Endothelial cell of umbilical vein (primary cell): ENCODE measurements at regions not wholly inside any gene's neighbourhood (a gene's known extent, or its start where the extent isn't known, plus 50 kb on each side); places are given as distances from the start of the nearest gene placed in this dataset.

ENCODE experiments used
- BruUV-seq: library from RNA; stranded (reverse); fragments of 400-500 nt; replicated peaks from 2 replicates; lab custom pipeline; 2021; lab: Mats Ljungman, UMichigan
- CTCF ChIA-PET: fragments of 300-600, 350-600 bp; sonication (Branson Sonifier 250); formaldehyde crosslinking; loops from one replicate; lab custom pipeline; 2021; ENCODE audit warnings: antibody characterized with exemption, inconsistent platforms; lab: Charles Lee
- POLR2A ChIA-PET: fragments of 300-600, 350-600 bp; sonication (Branson Sonifier 250); formaldehyde crosslinking; loops from one replicate; lab custom pipeline; 2021; ENCODE audit warnings: antibody characterized with exemption, inconsistent platforms; lab: Charles Lee
- DNase-seq: peaks from one replicate; pipeline ENCODE4 v3.0.0-alpha.2; 2011; ENCODE audit warnings: low read depth, low spot score
- FAIRE-seq: peaks from 2 replicates; lab custom pipeline; 2011; peaks lifted over from hg19 to GRCh38; lab: Jason Lieb, UNC
- H2AFZ ChIP-seq: 2 replicates; pipeline ENCODE4 v1.6.0; 2012; ENCODE audit warnings: low read depth, low read length, control low read depth, inconsistent platforms
- H3K27ac ChIP-seq: 2 replicates; pipeline ENCODE4 v1.5.1; 2011; ENCODE audit warnings: low read depth, mild to moderate bottlenecking, control low read depth, low read length, moderate library complexity; ENCODE audit not compliant: insufficient read depth
- H3K27me3 ChIP-seq, 2 experiments: 2 replicates each; pipeline versions ENCODE4 v1.6.0 to v1.6.1; 2011; ENCODE audit warnings: low read length in 2 of 2, mixed read lengths in 1 of 2; ENCODE audit not compliant: control insufficient read depth in 2 of 2, insufficient read depth in 2 of 2
- H3K36me3 ChIP-seq, 2 experiments: 2 replicates in 1 of 2; 3 replicates in 1 of 2; pipeline ENCODE4 v1.5.1; 2011; ENCODE audit warnings: low read length in 2 of 2, mild to moderate bottlenecking in 1 of 2, moderate library complexity in 1 of 2; ENCODE audit not compliant: control insufficient read depth in 2 of 2, insufficient read depth in 2 of 2; ENCODE audit errors: extremely low read depth in 1 of 2
- H3K4me1 ChIP-seq: 3 replicates; pipeline ENCODE4 v1.5.1; 2011; ENCODE audit warnings: mild to moderate bottlenecking, low read length; ENCODE audit not compliant: control insufficient read depth, insufficient read depth; ENCODE audit errors: extremely low read depth
- H3K4me2 ChIP-seq: 2 replicates; pipeline ENCODE4 v1.6.1; 2011; ENCODE audit warnings: low read length, control low read depth, mixed read lengths; ENCODE audit not compliant: insufficient read depth
- H3K4me3 ChIP-seq, 3 experiments: fragments of 200-600 bp in 1 of 3; sonication (generic), shearing (Covaris generic) in 1 of 3; replicated peaks in 1 of 3; 2 replicates each; pipeline ENCODE4 v1.5.1; 2011 to 2016; ENCODE audit warnings: control low read depth in 3 of 3, low read length in 3 of 3, mild to moderate bottlenecking in 2 of 3, inconsistent platforms in 1 of 3, low read depth in 1 of 3, moderate library complexity in 1 of 3; ENCODE audit not compliant: insufficient read depth in 1 of 3
- H3K79me2 ChIP-seq: 2 replicates; pipeline ENCODE4 v1.6.0; 2012; ENCODE audit warnings: low read length, inconsistent platforms; ENCODE audit not compliant: control insufficient read depth, insufficient read depth
- H3K9ac ChIP-seq: replicated peaks from 2 replicates; pipeline ENCODE3; 2011; ENCODE audit warnings: low read length, control low read depth; ENCODE audit not compliant: insufficient read depth; ENCODE audit errors: extremely low read depth
- H3K9me1 ChIP-seq: replicated peaks from 3 replicates; pipeline ENCODE4 v1.6.0; 2011; ENCODE audit warnings: mild to moderate bottlenecking, low read length; ENCODE audit not compliant: control insufficient read depth, insufficient read depth; ENCODE audit errors: extremely low read depth
- H3K9me3 ChIP-seq: replicated peaks from 2 replicates; pipeline ENCODE4 v1.5.1; 2012; ENCODE audit warnings: low read length, inconsistent platforms; ENCODE audit not compliant: control insufficient read depth, insufficient read depth
- H4K20me1 ChIP-seq: replicated peaks from 2 replicates; pipeline ENCODE3; 2011; ENCODE audit warnings: mild to moderate bottlenecking, low read length; ENCODE audit not compliant: control insufficient read depth, insufficient read depth; ENCODE audit errors: extremely low read depth
- EZH2 ChIP-seq: IDR thresholded peaks from 2 replicates; pipeline ENCODE4 v1.6.1; 2012; ENCODE audit warnings: borderline replicate concordance, low read depth, mild to moderate bottlenecking, moderate library complexity, low read length, inconsistent platforms; ENCODE audit not compliant: severe bottlenecking
- FOS ChIP-seq: IDR thresholded peaks from 2 replicates; pipeline ENCODE4 v1.6.1; 2011; ENCODE audit warnings: mild to moderate bottlenecking, low read length, moderate library complexity, borderline replicate concordance; ENCODE audit not compliant: insufficient read depth
- MAX ChIP-seq: IDR thresholded peaks from 2 replicates; pipeline ENCODE4 v1.6.1; 2011; ENCODE audit not compliant: insufficient read depth, insufficient read length
- dilution Hi-C: fragments of 300-500 bp; cut with MboI; formaldehyde crosslinking; loops from one replicate; pipeline ENCODE4 v1.15.0; 2019; ENCODE audit warnings: low sequenced_read_pairs; ENCODE audit not compliant: extremely low pct_ligation_motif_present
- intact Hi-C: fragments of 100-400 bp; cut with micrococcal nuclease; formaldehyde crosslinking; loops from one replicate; pipeline ENCODE4 v1.10.0; 2022

GRCh38 chr4:11209826-11210225, 218.9 kb downstream of the HS3ST1 start:
- intact Hi-C loops, result no loop called here

DNA sequence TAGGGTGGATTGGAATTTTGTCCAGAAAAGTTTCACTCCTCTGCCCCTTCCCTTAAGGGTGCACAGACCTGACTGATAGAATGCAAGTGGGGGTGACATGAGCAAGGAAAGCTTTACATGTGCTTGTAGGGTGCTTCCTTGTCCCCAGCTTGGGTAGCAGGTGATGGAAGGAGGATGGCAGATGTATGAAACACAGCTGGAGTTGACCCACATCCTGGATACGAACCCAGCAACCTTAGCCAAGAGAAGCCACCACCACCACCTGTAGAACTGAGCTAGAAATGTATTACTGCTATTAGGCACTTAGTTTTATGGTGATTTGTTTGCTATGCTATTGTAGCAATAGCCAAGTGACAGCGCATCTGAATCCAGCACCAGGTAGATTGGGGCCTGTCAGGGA, 227.4 kb downstream of the HS3ST1 start:
- BruUV-seq, result no TSS peak
- Histone ChIP-seq H3K36me3 (no peaks in the 10 kb centered on the region), H4K20me1 (no peaks in the 10 kb centered on the region), H3K27ac (no peak overlapping the region), H3K9me1 (no peaks in the 10 kb centered on the region), H3K79me2 (no peaks in the 10 kb centered on the region), H3K4me2 (no peak overlapping the region), H3K9ac (no peak overlapping the region), H3K4me1 (no peaks in the 10 kb centered on the region), H3K9me3 (no peaks in the 10 kb centered on the region), H2AFZ (no peak overlapping the region), H3K27me3 (no peaks in the 10 kb centered on the region), H3K4me3 (no peak overlapping the region)
- dilution Hi-C loops, result no loop called here
- ChIA-PET POLR2A (no interaction called here), CTCF (no interaction called here)
- intact Hi-C loops, result no loop called here
- DNase-seq (no peak), FAIRE-seq (no peak)
- TF ChIP-seq FOS, result no peak

More at GRCh38 chr4:11209826-11210225, 218.9 kb downstream of the HS3ST1 start:
- Histone ChIP-seq H3K9me3 (no peaks in the 10 kb centered on the region), H3K36me3 (no peaks in the 10 kb centered on the region), H3K9me1 (no peaks in the 10 kb centered on the region), H3K4me2 (no peak overlapping the region), H3K79me2 (no peaks in the 10 kb centered on the region), H3K4me1 (no peaks in the 10 kb centered on the region), H4K20me1 (no peaks in the 10 kb centered on the region), H3K4me3 (no peak overlapping the region), H2AFZ (no peak overlapping the region), H3K27ac (no peak overlapping the region), H3K27me3 (no peaks in the 10 kb centered on the region), H3K9ac (no peak overlapping the region)
- no peak for FAIRE-seq
- dilution Hi-C loops, result no loop called here
- CTCF ChIA-PET, result no interaction called here
- TF ChIP-seq MAX (no peak), EZH2 (no peak), FOS (no peak)
- POLR2A ChIA-PET, result no interaction called here
- DNase-seq, result no peak
- BruUV-seq, result no TSS peak
